HEK293 (cell line): ENCODE measurements at regions not wholly inside any gene's neighbourhood (a gene's known extent, or its start where the extent isn't known, plus 50 kb on each side); places are given as distances from the start of the nearest gene placed in this dataset.

Experiments used
- CTCF ChIA-PET: fragments of 350-600 bp; formaldehyde crosslinking; extraction: SDS; loops from one replicate; lab custom pipeline; 2021; ENCODE audit warnings: antibody characterized with exemption; lab: Yijun Ruan, JAX
- POLR2A ChIA-PET: fragments of 300-600 bp; formaldehyde crosslinking; extraction: SDS; loops from one replicate; lab custom pipeline; 2020; ENCODE audit warnings: antibody characterized with exemption, inconsistent platforms; lab: Yijun Ruan, JAX
- H3K27ac ChIP-seq: fragments of 200-500 bp; sonication (Bioruptor generic); 2 replicates; pipeline ENCODE4 v1.5.1; 2014; ENCODE audit warnings: low read depth, low read length, control low read depth, inconsistent platforms; ENCODE audit errors: extremely low read depth
- H3K36me3 ChIP-seq, 2 experiments: fragments of 200-500 bp in 1 of 2; sonication (Bioruptor generic) in 1 of 2; 1 replicate in 1 of 2; 2 replicates in 1 of 2; pipeline ENCODE4 v1.5.1; 2014 to 2017; ENCODE audit warnings: inconsistent platforms in 2 of 2, low read length in 2 of 2; ENCODE audit not compliant: control insufficient read depth in 2 of 2, insufficient read depth in 1 of 2
- H3K4me1 ChIP-seq: fragments of 200-500 bp; sonication (Bioruptor generic); 2 replicates; pipeline ENCODE4 v1.5.1; 2014; ENCODE audit warnings: mild to moderate bottlenecking, low read length, inconsistent platforms; ENCODE audit not compliant: control insufficient read depth, insufficient read depth
- H3K4me3 ChIP-seq: 2 replicates; pipeline ENCODE4 v1.5.1; 2011; ENCODE audit warnings: low read depth, mild to moderate bottlenecking, control low read depth, low read length, moderate library complexity
- H3K9me3 ChIP-seq: fragments of 200-500 bp; sonication (Bioruptor generic); 2 replicates; pipeline ENCODE4 v1.5.1; 2014; ENCODE audit warnings: low read depth, low read length, inconsistent platforms; ENCODE audit not compliant: control insufficient read depth, insufficient read depth
- GLI4 ChIP-seq: fragments of 450-650 bp; formaldehyde crosslinking; IDR thresholded peaks from 2 replicates; pipeline ENCODE4 v1.5.1; 2016; ENCODE audit warnings: missing biosample characterization, missing genetic modification characterization
- HOXC10 ChIP-seq: sonication (generic); formaldehyde crosslinking; IDR thresholded peaks from 2 replicates; pipeline ENCODE4 v1.8.1; 2023; ENCODE audit warnings: mild to moderate bottlenecking, missing genetic modification reagents
- KLF16 ChIP-seq: fragments of 450-650 bp; formaldehyde crosslinking; IDR thresholded peaks from 2 replicates; pipeline ENCODE4 v1.5.1; 2017; ENCODE audit warnings: missing biosample characterization, missing genetic modification characterization
- MZF1 ChIP-seq: fragments of 450-650 bp; formaldehyde crosslinking; IDR thresholded peaks from 2 replicates; pipeline ENCODE4 v1.5.1; 2017; ENCODE audit warnings: missing biosample characterization, missing genetic modification characterization, borderline replicate concordance
- OVOL3 ChIP-seq: fragments of 450-650 bp; formaldehyde crosslinking; IDR thresholded peaks from 2 replicates; pipeline ENCODE4 v1.5.1; 2016; ENCODE audit warnings: missing biosample characterization, missing genetic modification characterization
- SCRT2 ChIP-seq: fragments of 450-650 bp; formaldehyde crosslinking; IDR thresholded peaks from 2 replicates; pipeline ENCODE4 v1.5.1; 2016; ENCODE audit warnings: missing biosample characterization, missing genetic modification characterization
- TRIM28 ChIP-seq: IDR thresholded peaks from 2 replicates; pipeline ENCODE4 v1.6.1; 2011; ENCODE audit warnings: low read length, control low read depth, borderline replicate concordance
- ZBTB48 ChIP-seq: fragments of 450-650 bp; formaldehyde crosslinking; IDR thresholded peaks from 2 replicates; pipeline ENCODE4 v1.5.1; 2016; ENCODE audit warnings: missing biosample characterization, missing genetic modification characterization
- ZNF391 ChIP-seq: fragments of 450-650 bp; formaldehyde crosslinking; IDR thresholded peaks from 2 replicates; pipeline ENCODE4 v1.5.1; 2016; ENCODE audit warnings: low read depth, missing biosample characterization, missing genetic modification characterization, borderline replicate concordance
- ZNF530 ChIP-seq: fragments of 450-650 bp; formaldehyde crosslinking; IDR thresholded peaks from 2 replicates; pipeline ENCODE4 v1.5.1; 2016; ENCODE audit warnings: low read depth, missing biosample characterization, missing genetic modification characterization
- ZNF549 ChIP-seq: fragments of 450-650 bp; IDR thresholded peaks from 2 replicates; pipeline ENCODE4 v1.5.1; 2018; ENCODE audit warnings: missing biosample characterization, missing genetic modification characterization, mild to moderate bottlenecking, inconsistent platforms, moderate library complexity
- ZNF561 ChIP-seq: fragments of 450-650 bp; IDR thresholded peaks from 2 replicates; pipeline ENCODE4 v1.5.1; 2018; ENCODE audit warnings: missing biosample characterization, missing genetic modification characterization, borderline replicate concordance
- ZNF623 ChIP-seq: fragments of 450-650 bp; formaldehyde crosslinking; IDR thresholded peaks from 2 replicates; pipeline ENCODE4 v1.5.1; 2016; ENCODE audit warnings: missing biosample characterization, missing genetic modification characterization
- ZNF76 ChIP-seq: fragments of 450-650 bp; formaldehyde crosslinking; IDR thresholded peaks from 2 replicates; pipeline ENCODE4; 2016; ENCODE audit warnings: low read depth, missing biosample characterization, missing genetic modification characterization, borderline replicate concordance
- ZNF843 ChIP-seq: fragments of 450-650 bp; formaldehyde crosslinking; IDR thresholded peaks from 2 replicates; pipeline ENCODE4 v1.5.1; 2016; ENCODE audit warnings: missing biosample characterization, missing genetic modification characterization
- TF ChIP-seq, protein P1 (sequence below): fragments of 450-650 bp; formaldehyde crosslinking; IDR thresholded peaks from 2 replicates; pipeline ENCODE4 v1.5.0; 2017; ENCODE audit warnings: missing biosample characterization, missing genetic modification characterization, borderline replicate concordance
- TF ChIP-seq, protein P2 (sequence below): fragments of 450-650 bp; formaldehyde crosslinking; IDR thresholded peaks from 2 replicates; pipeline ENCODE4 v1.5.1; 2016; ENCODE audit warnings: missing biosample characterization, missing genetic modification characterization
- TF ChIP-seq, protein P3 (sequence below): fragments of 450-650 bp; formaldehyde crosslinking; IDR thresholded peaks from 2 replicates; pipeline ENCODE4 v1.5.1; 2016; ENCODE audit warnings: missing biosample characterization, missing genetic modification characterization, low read depth
- TF ChIP-seq, protein P4 (sequence below): fragments of 450-650 bp; formaldehyde crosslinking; optimal IDR thresholded peaks from 2 replicates; pipeline ENCODE3; 2016; ENCODE audit warnings: missing biosample characterization, mild to moderate bottlenecking, missing genetic modification characterization
- TF ChIP-seq, protein P5 (sequence below): fragments of 450-650 bp; formaldehyde crosslinking; IDR thresholded peaks from 2 replicates; pipeline ENCODE4 v1.5.1; 2016; ENCODE audit warnings: missing biosample characterization, missing genetic modification characterization, borderline replicate concordance
- TF ChIP-seq, protein P6 (sequence below): fragments of 450-650 bp; formaldehyde crosslinking; IDR thresholded peaks from 2 replicates; pipeline ENCODE4 v1.5.1; 2017; ENCODE audit warnings: missing biosample characterization, missing genetic modification characterization

DNA sequence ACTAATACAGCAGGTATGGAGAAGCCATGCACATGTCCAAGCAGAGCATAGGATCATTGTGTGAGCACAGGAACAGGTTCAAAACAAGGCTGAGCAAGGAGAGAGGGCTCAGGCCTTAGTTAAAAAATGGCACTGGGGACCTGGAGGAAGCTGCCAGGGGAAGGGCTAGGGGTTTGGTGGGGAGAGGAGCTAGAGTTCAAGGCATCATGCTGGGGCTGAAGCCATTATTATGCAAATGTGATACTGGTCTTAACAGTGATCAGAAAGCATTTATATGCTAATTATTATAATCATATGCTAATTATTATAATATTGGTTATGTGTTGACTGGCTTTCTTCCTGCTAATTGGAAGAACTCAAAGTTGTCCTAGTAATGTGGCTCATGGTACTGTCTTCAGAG is 546.0 kb upstream of the CFAP20DC start (continued):
- TF ChIP-seq, protein P1, sequence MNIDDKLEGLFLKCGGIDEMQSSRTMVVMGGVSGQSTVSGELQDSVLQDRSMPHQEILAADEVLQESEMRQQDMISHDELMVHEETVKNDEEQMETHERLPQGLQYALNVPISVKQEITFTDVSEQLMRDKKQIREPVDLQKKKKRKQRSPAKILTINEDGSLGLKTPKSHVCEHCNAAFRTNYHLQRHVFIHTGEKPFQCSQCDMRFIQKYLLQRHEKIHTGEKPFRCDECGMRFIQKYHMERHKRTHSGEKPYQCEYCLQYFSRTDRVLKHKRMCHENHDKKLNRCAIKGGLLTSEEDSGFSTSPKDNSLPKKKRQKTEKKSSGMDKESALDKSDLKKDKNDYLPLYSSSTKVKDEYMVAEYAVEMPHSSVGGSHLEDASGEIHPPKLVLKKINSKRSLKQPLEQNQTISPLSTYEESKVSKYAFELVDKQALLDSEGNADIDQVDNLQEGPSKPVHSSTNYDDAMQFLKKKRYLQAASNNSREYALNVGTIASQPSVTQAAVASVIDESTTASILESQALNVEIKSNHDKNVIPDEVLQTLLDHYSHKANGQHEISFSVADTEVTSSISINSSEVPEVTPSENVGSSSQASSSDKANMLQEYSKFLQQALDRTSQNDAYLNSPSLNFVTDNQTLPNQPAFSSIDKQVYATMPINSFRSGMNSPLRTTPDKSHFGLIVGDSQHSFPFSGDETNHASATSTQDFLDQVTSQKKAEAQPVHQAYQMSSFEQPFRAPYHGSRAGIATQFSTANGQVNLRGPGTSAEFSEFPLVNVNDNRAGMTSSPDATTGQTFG (tag by site-specific recombination) = no peak

DNA sequence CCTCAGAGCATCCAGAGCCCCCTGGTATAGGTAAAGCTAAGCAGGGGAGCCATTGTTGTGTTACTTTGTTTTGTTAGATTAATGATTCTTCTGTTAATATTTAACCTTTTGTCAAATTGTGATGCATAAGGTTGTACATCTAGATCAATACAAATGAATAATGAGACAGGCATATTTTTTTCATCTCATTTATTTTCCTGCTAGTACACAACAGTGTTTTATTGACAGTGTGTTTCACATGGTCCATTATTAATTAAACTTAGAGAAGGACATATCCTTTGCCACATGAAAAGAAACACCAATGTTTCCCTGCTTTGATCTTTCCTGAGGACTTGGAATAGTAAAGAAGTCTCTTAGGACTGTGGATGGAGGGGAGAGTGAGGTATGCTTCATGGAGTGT is 543.6 kb upstream of the CFAP20DC start:
- CTCF ChIA-PET = interaction anchor here (0.6 kb wide), 2 partner anchors 21 to 126 kb away, joined by 3 read pairs; no protein-coding TSS in a partner anchor
- Histone ChIP-seq H3K4me3 (no peak overlapping the region), H3K9me3 (no peaks in the 10 kb centered on the region), H3K27ac (no peak overlapping the region), H3K36me3 (no peaks in the 10 kb centered on the region), H3K4me1 (no peaks in the 10 kb centered on the region)
- POLR2A ChIA-PET = no interaction called here
- TF ChIP-seq, protein P2, sequence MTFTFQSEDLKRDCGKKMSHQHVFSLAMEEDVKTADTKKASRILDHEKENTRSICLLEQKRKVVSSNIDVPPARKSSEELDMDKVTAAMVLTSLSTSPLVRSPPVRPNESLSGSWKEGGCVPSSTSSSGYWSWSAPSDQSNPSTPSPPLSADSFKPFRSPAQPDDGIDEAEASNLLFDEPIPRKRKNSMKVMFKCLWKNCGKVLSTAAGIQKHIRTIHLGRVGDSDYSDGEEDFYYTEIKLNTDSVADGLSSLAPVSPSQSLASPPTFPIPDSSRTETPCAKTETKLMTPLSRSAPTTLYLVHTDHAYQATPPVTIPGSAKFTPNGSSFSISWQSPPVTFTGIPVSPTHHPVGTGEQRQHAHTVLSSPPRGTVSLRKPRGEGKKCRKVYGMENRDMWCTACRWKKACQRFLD (tag by site-specific recombination) = no peak
- TF ChIP-seq HOXC10 (no peak), TRIM28 (no peak), OVOL3 (tag by site-specific recombination) (no peak), ZNF623 (no peak), ZNF843 (tag by site-specific recombination) (no peak), SCRT2 (no peak), ZNF549 (tag by site-specific recombination) (no peak), ZNF530 (no peak), GLI4 (tag by site-specific recombination) (no peak), MZF1 (tag by site-specific recombination) (no peak), ZBTB48 (tag by site-specific recombination) (no peak), ZNF561 (tag by site-specific recombination) (no peak), KLF16 (tag by site-specific recombination) (no peak), ZNF76 (tag by site-specific recombination) (no peak), ZNF391 (tag by site-specific recombination) (no peak)
- TF ChIP-seq, protein P3, sequence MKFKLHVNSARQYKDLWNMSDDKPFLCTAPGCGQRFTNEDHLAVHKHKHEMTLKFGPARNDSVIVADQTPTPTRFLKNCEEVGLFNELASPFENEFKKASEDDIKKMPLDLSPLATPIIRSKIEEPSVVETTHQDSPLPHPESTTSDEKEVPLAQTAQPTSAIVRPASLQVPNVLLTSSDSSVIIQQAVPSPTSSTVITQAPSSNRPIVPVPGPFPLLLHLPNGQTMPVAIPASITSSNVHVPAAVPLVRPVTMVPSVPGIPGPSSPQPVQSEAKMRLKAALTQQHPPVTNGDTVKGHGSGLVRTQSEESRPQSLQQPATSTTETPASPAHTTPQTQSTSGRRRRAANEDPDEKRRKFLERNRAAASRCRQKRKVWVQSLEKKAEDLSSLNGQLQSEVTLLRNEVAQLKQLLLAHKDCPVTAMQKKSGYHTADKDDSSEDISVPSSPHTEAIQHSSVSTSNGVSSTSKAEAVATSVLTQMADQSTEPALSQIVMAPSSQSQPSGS (tag by site-specific recombination) = no peak
- TF ChIP-seq, protein P4, sequence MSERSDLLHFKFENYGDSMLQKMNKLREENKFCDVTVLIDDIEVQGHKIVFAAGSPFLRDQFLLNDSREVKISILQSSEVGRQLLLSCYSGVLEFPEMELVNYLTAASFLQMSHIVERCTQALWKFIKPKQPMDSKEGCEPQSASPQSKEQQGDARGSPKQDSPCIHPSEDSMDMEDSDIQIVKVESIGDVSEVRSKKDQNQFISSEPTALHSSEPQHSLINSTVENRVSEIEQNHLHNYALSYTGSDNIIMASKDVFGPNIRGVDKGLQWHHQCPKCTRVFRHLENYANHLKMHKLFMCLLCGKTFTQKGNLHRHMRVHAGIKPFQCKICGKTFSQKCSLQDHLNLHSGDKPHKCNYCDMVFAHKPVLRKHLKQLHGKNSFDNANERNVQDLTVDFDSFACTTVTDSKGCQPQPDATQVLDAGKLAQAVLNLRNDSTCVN (tag by site-specific recombination) = no peak
- TF ChIP-seq, protein P5, sequence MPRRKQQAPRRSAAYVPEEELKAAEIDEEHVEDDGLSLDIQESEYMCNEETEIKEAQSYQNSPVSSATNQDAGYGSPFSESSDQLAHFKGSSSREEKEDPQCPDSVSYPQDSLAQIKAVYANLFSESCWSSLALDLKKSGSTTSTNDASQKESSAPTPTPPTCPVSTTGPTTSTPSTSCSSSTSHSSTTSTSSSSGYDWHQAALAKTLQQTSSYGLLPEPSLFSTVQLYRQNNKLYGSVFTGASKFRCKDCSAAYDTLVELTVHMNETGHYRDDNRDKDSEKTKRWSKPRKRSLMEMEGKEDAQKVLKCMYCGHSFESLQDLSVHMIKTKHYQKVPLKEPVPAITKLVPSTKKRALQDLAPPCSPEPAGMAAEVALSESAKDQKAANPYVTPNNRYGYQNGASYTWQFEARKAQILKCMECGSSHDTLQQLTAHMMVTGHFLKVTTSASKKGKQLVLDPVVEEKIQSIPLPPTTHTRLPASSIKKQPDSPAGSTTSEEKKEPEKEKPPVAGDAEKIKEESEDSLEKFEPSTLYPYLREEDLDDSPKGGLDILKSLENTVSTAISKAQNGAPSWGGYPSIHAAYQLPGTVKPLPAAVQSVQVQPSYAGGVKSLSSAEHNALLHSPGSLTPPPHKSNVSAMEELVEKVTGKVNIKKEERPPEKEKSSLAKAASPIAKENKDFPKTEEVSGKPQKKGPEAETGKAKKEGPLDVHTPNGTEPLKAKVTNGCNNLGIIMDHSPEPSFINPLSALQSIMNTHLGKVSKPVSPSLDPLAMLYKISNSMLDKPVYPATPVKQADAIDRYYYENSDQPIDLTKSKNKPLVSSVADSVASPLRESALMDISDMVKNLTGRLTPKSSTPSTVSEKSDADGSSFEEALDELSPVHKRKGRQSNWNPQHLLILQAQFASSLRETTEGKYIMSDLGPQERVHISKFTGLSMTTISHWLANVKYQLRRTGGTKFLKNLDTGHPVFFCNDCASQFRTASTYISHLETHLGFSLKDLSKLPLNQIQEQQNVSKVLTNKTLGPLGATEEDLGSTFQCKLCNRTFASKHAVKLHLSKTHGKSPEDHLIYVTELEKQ (tag by site-specific recombination) = no peak
- TF ChIP-seq, protein P6, sequence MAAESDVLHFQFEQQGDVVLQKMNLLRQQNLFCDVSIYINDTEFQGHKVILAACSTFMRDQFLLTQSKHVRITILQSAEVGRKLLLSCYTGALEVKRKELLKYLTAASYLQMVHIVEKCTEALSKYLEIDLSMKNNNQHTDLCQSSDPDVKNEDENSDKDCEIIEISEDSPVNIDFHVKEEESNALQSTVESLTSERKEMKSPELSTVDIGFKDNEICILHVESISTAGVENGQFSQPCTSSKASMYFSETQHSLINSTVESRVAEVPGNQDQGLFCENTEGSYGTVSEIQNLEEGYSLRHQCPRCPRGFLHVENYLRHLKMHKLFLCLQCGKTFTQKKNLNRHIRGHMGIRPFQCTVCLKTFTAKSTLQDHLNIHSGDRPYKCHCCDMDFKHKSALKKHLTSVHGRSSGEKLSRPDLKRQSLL (tag by site-specific recombination) = no peak
